ENCODE measurements at regions not wholly inside any gene's neighbourhood (a gene's known extent, or its start where the extent isn't known, plus 50 kb on each side); places are given as distances from the start of the nearest gene placed in this dataset.
"Not testable (repeated sequence)": the region's sequence is repeated elsewhere in the genome, so short reads cannot be mapped to it uniquely, and the experiment has no call there.

DNA sequence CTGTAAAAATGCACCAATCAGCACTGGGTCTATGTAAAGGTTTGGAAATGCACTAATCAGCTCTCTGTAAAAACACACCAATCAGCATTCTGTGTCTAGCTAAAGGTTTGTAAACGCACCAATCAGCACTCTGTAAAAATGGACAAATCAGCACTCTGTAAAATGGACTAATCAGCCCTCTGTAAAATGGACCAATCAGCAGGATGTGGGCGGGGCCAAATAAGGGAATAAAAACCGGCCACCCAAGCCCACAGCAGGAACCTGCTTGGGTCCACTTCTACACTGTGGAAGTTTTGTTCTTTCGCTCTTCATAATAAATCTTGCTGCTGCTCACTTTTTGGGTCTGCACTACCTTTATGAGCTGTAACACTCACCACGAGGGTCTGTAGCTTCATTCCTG lies 101.0 kb downstream of the SMC2 start:
- WGBS, 2 donors (ENCODE audit: low coverage in 1 of 2) = 82 to 83% methylated on average over 4 to 5 of the region's 5 CpGs
- intact Hi-C loops (cut with DNase I; ENCODE audit: low total_unique reads); DNase-seq; H3K4me3 ChIP-seq; H3K36me3 ChIP-seq; H3K27ac ChIP-seq; H3K4me1 ChIP-seq; H3K27me3 ChIP-seq; H3K9me3 ChIP-seq: not testable (repeated sequence)
- in situ Hi-C loops (cut with MboI; ENCODE audit: low pct_ligation_motif_present in 1 of 4, low pct_unique_long_range_greater_than_20kb in 1 of 4, low sequenced_read_pairs in 3 of 4) = loop anchor here in 2 of 4 donors (25.0 kb wide), 2 partner anchors 167 to 192 kb away; no protein-coding TSS in a partner anchor

DNA sequence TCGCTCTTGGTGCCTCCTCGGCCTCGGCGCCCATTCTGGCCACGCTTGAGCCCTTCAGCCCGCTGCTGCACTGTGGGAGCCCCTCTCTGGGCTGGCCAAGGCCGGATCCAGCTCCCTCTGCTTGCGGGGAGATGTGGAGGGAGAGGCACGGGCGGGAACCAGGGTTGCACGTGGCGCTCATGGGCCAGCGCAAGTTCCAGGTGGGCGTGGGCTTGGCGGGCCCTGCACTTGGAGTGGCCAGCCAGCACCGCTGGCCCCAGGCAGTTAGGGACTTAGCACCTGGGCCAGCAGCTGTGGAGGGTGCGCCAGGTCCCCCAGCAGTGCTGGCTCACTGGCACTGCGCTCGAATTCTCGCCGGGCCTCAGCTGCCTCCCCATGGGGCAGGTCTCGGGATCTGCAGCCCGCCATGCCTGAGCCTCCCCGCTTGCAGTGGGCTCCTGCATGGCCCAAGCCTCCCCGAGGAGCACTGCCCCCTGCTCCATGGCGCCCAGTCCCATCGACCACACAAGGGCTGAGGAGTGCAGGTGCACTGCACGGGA lies 106.4 kb downstream of the SMC2 start:
- no peak for TF ChIP-seq POLR2AphosphoS5 (IDR thresholded peaks at IDR 0.05)
- TF ChIP-seq EP300 (IDR thresholded peaks at IDR 0.05; ENCODE audit: low read depth) = no peak
- no peak for TF ChIP-seq POLR2A (IDR thresholded peaks at IDR 0.05)
- TF ChIP-seq, protein P1, sequence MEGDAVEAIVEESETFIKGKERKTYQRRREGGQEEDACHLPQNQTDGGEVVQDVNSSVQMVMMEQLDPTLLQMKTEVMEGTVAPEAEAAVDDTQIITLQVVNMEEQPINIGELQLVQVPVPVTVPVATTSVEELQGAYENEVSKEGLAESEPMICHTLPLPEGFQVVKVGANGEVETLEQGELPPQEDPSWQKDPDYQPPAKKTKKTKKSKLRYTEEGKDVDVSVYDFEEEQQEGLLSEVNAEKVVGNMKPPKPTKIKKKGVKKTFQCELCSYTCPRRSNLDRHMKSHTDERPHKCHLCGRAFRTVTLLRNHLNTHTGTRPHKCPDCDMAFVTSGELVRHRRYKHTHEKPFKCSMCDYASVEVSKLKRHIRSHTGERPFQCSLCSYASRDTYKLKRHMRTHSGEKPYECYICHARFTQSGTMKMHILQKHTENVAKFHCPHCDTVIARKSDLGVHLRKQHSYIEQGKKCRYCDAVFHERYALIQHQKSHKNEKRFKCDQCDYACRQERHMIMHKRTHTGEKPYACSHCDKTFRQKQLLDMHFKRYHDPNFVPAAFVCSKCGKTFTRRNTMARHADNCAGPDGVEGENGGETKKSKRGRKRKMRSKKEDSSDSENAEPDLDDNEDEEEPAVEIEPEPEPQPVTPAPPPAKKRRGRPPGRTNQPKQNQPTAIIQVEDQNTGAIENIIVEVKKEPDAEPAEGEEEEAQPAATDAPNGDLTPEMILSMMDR (IDR thresholded peaks at IDR 0.05) = no peak
- H3K27me3 ChIP-seq = no peaks in the 10 kb centered on the region
- H3K4me1 ChIP-seq = no peaks in the 10 kb centered on the region
- no peak overlapping the region for H3K4me3 ChIP-seq
- intact Hi-C loops (cut with DNase I; ENCODE audit: low total_unique reads) = no loop called here
- H3K36me3 ChIP-seq = no peaks in the 10 kb centered on the region
- no peak overlapping the region for H3K27ac ChIP-seq
- DNase-seq = no peak
- H3K9me3 ChIP-seq = no peaks in the 10 kb centered on the region
- in situ Hi-C loops (cut with MboI; ENCODE audit: low pct_ligation_motif_present in 1 of 4, low pct_unique_long_range_greater_than_20kb in 1 of 4, low sequenced_read_pairs in 3 of 4) = no loop called here
- WGBS, 2 donors (ENCODE audit: low coverage in 1 of 2) = 89% methylated on average over 20 of the region's 28 CpGs; no CpG with 5 or more reads in 1 of the 2 donors

DNA sequence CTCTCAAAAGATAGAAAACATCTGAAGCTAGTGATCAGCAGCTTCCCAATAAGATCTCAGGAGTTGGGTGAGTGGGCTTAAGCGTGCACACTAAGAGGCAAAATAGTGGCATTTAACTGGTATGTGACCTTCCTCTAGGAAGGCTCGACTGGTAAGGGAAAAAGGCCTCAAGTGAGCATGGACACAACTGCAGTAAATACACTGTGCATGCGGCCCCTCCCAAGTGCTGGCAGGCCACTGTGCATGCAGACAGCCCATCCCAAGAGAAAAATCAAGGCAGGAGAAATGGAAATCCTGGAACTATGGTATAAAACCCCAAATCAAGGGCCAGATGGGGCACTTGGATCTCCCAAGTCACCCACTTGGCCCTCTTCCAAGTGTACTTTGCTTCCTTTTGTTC lies 112.7 kb downstream of the SMC2 start:
- Histone ChIP-seq H3K9me3 (peaks cover 0 to 3% of the 10 kb centered on the region in 2 donors), H3K27ac (no peak overlapping the region), H3K27me3 (no peaks in the 10 kb centered on the region), H3K36me3 (no peaks in the 10 kb centered on the region), H3K4me1 (peaks cover 0 to 9% (median 0%) of the 10 kb centered on the region in 4 donors), H3K4me3 (no peak overlapping the region)
- intact Hi-C loops (cut with DNase I; ENCODE audit: low total_unique reads) (no loop called here), in situ Hi-C loops (cut with MboI; ENCODE audit: low pct_ligation_motif_present in 1 of 4, low pct_unique_long_range_greater_than_20kb in 1 of 4, low sequenced_read_pairs in 3 of 4) (no loop called here)
- peak; percentile 7 for DNase-seq
- WGBS, 2 donors (ENCODE audit: low coverage in 1 of 2) = 44 to 68% methylated on average over 2 to 3 of the region's 3 CpGs
- TF ChIP-seq POLR2A (IDR thresholded peaks at IDR 0.05) (no peak), EP300 (IDR thresholded peaks at IDR 0.05; ENCODE audit: low read depth) (no peak), POLR2AphosphoS5 (IDR thresholded peaks at IDR 0.05) (no peak)
- TF ChIP-seq, protein P1 (IDR thresholded peaks at IDR 0.05) = no peak

DNA sequence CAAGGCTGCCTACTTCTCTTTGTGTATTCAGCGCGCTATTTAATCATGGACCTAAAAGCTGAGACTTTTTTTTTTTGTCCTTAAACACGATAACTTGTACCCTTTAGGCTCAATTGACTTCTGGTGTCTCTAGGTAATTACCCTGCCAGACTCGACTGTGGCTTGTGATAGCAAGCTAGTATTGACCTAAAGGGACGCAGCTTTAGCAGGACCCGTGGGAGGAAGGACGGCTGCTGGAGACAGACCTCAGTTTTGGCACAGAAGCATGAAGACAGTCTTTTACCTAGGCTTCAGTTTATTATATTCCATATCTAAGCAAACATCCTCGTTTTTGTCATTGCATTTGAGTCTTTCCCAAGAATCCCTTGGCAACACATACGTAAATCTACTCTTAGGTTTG lies 115.3 kb downstream of the SMC2 start:
- Histone ChIP-seq H3K36me3 (no peaks in the 10 kb centered on the region), H3K4me1 (peaks cover 0 to 9% (median 0%) of the 10 kb centered on the region in 4 donors), H3K4me3 (no peak overlapping the region), H3K9me3 (peaks cover 0 to 3% of the 10 kb centered on the region in 2 donors), H3K27me3 (no peaks in the 10 kb centered on the region), H3K27ac (no peak overlapping the region)
- in situ Hi-C loops (cut with MboI; ENCODE audit: low pct_ligation_motif_present in 1 of 4, low pct_unique_long_range_greater_than_20kb in 1 of 4, low sequenced_read_pairs in 3 of 4) (no loop called here), intact Hi-C loops (cut with DNase I; ENCODE audit: low total_unique reads) (no loop called here)
- DNase-seq = no peak
- no peak for TF ChIP-seq EP300 (IDR thresholded peaks at IDR 0.05; ENCODE audit: low read depth)
- no peak for TF ChIP-seq POLR2AphosphoS5 (IDR thresholded peaks at IDR 0.05)
- TF ChIP-seq, protein P1 (IDR thresholded peaks at IDR 0.05) = no peak
- no peak for TF ChIP-seq POLR2A (IDR thresholded peaks at IDR 0.05)
- 68 to 81% methylated on average over 3 to 9 of the region's 9 CpGs for WGBS, 2 donors (ENCODE audit: low coverage in 1 of 2)

DNA sequence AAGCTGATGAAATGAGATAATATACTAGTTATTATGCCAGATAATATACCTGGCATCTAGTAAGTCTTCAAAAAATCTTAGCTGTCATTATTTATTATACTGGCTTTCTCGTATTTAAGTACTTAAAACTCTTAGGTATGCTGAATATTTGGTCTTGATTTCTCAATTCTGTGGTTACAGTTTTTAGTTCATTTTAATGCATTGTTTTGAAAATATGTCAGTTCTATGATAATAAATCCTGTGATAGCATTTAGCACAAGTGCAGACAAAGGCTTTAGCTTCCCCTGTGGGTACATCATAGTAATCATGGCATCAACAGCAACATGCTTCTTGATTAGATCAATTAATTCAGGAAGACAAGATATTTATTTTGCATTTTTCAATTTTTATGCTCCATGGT lies 133.0 kb downstream of the SMC2 start:
- TF ChIP-seq POLR2AphosphoS5 (IDR thresholded peaks at IDR 0.05) = no peak
- TF ChIP-seq, protein P1 (IDR thresholded peaks at IDR 0.05) = no peak
- no peak for TF ChIP-seq POLR2A (IDR thresholded peaks at IDR 0.05)
- TF ChIP-seq EP300 (IDR thresholded peaks at IDR 0.05; ENCODE audit: low read depth) = no peak
- no peak for DNase-seq
- intact Hi-C loops (cut with DNase I; ENCODE audit: low total_unique reads) = no loop called here
- Histone ChIP-seq H3K4me3 (no peak overlapping the region), H3K9me3 (no peaks in the 10 kb centered on the region), H3K4me1 (no peaks in the 10 kb centered on the region), H3K36me3 (no peaks in the 10 kb centered on the region), H3K27me3 (no peaks in the 10 kb centered on the region), H3K27ac (no peak overlapping the region)
- in situ Hi-C loops (cut with MboI; ENCODE audit: low pct_ligation_motif_present in 1 of 4, low pct_unique_long_range_greater_than_20kb in 1 of 4, low sequenced_read_pairs in 3 of 4) = no loop called here
- WGBS, 2 donors (ENCODE audit: low coverage in 1 of 2) = 67 to 77% methylated on average over 1 of the region's 1 CpG
